Hepatocyte (in vitro differentiated cells): ENCODE measurements at regions not wholly inside any gene's neighbourhood (a gene's known extent, or its start where the extent isn't known, plus 50 kb on each side); places are given as distances from the start of the nearest gene placed in this dataset.

Experiments
- DNase-seq: peaks from one replicate; pipeline ENCODE4 v3.0.0-alpha.2; 2016; ENCODE audit warnings: low spot score
- H2AFZ ChIP-seq: fragments of 200-600 bp; sonication (generic); 2 replicates; pipeline ENCODE4 v1.6.0; 2016; ENCODE audit warnings: antibody characterized with exemption, mild to moderate bottlenecking
- H3K27ac ChIP-seq: fragments of 200-600 bp; sonication (generic); 2 replicates; pipeline ENCODE4 v1.5.1; 2016; ENCODE audit warnings: mild to moderate bottlenecking
- H3K27me3 ChIP-seq: fragments of 200-600 bp; sonication (generic); 2 replicates; pipeline ENCODE4 v1.6.1; 2016
- H3K36me3 ChIP-seq: fragments of 200-600 bp; sonication (generic); replicated peaks from 2 replicates; pipeline ENCODE4 v1.5.1; 2016; ENCODE audit warnings: low read depth; ENCODE audit not compliant: insufficient read depth
- H3K4me1 ChIP-seq: fragments of 200-600 bp; sonication (generic); 2 replicates; pipeline ENCODE4 v1.5.1; 2016; ENCODE audit warnings: mild to moderate bottlenecking, moderate library complexity; ENCODE audit not compliant: insufficient read depth
- H3K4me2 ChIP-seq: fragments of 200-600 bp; sonication (generic); 2 replicates; pipeline ENCODE4 v1.6.0; 2016
- H3K4me3 ChIP-seq: fragments of 200-600 bp; sonication (generic); 2 replicates; pipeline ENCODE4 v1.5.1; 2016; ENCODE audit warnings: mild to moderate bottlenecking
- H3K79me2 ChIP-seq: fragments of 200-600 bp; sonication (generic); 2 replicates; pipeline ENCODE4 v1.6.0; 2017; ENCODE audit warnings: mild to moderate bottlenecking
- H3K9me2 ChIP-seq: fragments of 200-600 bp; sonication (generic); replicated peaks from 2 replicates; pipeline ENCODE4 v1.6.0; 2017; ENCODE audit warnings: mild to moderate bottlenecking; ENCODE audit not compliant: insufficient read depth
- H3K9me3 ChIP-seq: fragments of 200-600 bp; sonication (generic); 2 replicates; pipeline ENCODE4 v1.5.1; 2016; ENCODE audit warnings: low read depth, mild to moderate bottlenecking
- H4K20me1 ChIP-seq: fragments of 200-600 bp; sonication (generic); 2 replicates; pipeline ENCODE4 v1.6.0; 2016; ENCODE audit warnings: mild to moderate bottlenecking; ENCODE audit not compliant: insufficient read depth, poor library complexity, severe bottlenecking
- EZH2 ChIP-seq: fragments of 200-600 bp; sonication (generic); IDR thresholded peaks from 2 replicates; pipeline ENCODE4 v1.6.1; 2016; ENCODE audit warnings: antibody characterized with exemption, mild to moderate bottlenecking, borderline replicate concordance
- EZH2phosphoT487 ChIP-seq: fragments of 200-600 bp; sonication (generic); IDR thresholded peaks from one replicate; pipeline ENCODE4 v1.6.1; 2018; ENCODE audit warnings: antibody characterized with exemption, mild to moderate bottlenecking, low read depth, moderate library complexity; ENCODE audit not compliant: unreplicated experiment, severe bottlenecking
- WGBS: methylation state at CpG from one replicate; pipeline ENCODE4 v1.1.6; 2016; ENCODE audit warnings: low lambda C conversion rate; ENCODE audit errors: missing lambda C conversion rate; 5-methylcytosine and 5-hydroxymethylcytosine counted together
- TF ChIP-seq, protein P1 (sequence below): fragments of 200-600 bp; sonication (generic); IDR thresholded peaks from 2 replicates; pipeline ENCODE4 v1.5.1; 2016; ENCODE audit warnings: antibody characterized with exemption, mild to moderate bottlenecking; ENCODE audit not compliant: poor library complexity

DNA sequence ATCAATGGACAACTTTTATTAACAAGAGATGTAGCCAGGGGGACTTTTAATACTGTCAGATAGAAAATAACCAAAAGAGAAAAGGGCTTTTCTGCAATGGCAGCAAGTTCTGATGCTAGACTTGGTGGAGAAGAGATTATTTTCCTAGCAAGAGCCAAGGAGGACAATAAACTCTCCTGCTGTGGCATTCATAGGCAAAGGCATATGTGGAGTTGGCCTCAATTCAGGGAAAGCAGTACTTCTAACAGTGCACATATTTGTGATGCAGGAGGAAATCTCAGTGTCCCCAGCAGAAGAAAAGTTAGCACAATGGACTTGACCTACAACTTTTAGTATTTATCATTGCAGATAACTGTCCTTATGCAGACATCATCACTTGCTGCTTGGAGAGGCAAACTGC is 75.1 kb upstream of the GRIK1 start:
- DNase-seq: no peak
- TF ChIP-seq EZH2phosphoT487: no peak
- TF ChIP-seq, protein P1, sequence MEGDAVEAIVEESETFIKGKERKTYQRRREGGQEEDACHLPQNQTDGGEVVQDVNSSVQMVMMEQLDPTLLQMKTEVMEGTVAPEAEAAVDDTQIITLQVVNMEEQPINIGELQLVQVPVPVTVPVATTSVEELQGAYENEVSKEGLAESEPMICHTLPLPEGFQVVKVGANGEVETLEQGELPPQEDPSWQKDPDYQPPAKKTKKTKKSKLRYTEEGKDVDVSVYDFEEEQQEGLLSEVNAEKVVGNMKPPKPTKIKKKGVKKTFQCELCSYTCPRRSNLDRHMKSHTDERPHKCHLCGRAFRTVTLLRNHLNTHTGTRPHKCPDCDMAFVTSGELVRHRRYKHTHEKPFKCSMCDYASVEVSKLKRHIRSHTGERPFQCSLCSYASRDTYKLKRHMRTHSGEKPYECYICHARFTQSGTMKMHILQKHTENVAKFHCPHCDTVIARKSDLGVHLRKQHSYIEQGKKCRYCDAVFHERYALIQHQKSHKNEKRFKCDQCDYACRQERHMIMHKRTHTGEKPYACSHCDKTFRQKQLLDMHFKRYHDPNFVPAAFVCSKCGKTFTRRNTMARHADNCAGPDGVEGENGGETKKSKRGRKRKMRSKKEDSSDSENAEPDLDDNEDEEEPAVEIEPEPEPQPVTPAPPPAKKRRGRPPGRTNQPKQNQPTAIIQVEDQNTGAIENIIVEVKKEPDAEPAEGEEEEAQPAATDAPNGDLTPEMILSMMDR: no peak

DNA sequence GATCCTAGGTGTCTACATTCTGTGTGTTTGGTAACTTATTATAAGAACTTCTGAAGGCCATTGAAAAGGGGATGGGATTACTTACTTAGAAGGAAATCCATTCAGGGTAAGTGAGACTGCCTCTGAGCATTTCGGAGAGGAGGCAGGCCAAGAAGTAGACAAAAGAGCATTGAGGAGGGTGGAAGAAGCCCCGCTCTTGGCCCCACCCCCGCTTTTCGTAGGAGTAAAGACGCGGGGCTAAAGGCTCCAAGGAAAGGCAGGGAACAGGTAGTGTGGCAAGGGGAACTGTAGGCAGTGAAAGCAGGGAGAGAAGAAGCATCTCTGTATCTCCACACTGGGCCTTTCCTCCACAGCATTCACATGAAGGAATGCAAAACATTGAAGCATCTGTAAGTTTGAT is 51.8 kb upstream of the GRIK1 start:
- no peak overlapping the region for H3K27ac ChIP-seq
- DNase-seq: no peak
- no peaks in the 10 kb centered on the region for H3K9me3 ChIP-seq
- no peaks in the 10 kb centered on the region for H3K79me2 ChIP-seq
- no peak overlapping the region for H2AFZ ChIP-seq
- no peaks in the 10 kb centered on the region for H3K27me3 ChIP-seq
- no peak overlapping the region for H3K4me2 ChIP-seq
- H4K20me1 ChIP-seq: no peaks in the 10 kb centered on the region
- 62% methylated on average over 6 of the region's 6 CpGs for WGBS
- no peak overlapping the region for H3K4me3 ChIP-seq
- TF ChIP-seq EZH2 (no peak), EZH2phosphoT487 (no peak)
- TF ChIP-seq, protein P1: no peak
- H3K4me1 ChIP-seq: no peaks in the 10 kb centered on the region
- H3K36me3 ChIP-seq: no peaks in the 10 kb centered on the region
- H3K9me2 ChIP-seq: no peaks in the 10 kb centered on the region

More for the DNA sequence above, 75.1 kb upstream of the GRIK1 start:
- no peak overlapping the region for H3K4me2 ChIP-seq
- H3K27ac ChIP-seq: no peak overlapping the region
- no peak overlapping the region for H2AFZ ChIP-seq
- no peaks in the 10 kb centered on the region for H3K4me1 ChIP-seq
- H3K79me2 ChIP-seq: no peaks in the 10 kb centered on the region
- no peaks in the 10 kb centered on the region for H3K27me3 ChIP-seq
- no peaks in the 10 kb centered on the region for H3K36me3 ChIP-seq
- no peaks in the 10 kb centered on the region for H3K9me3 ChIP-seq
- H3K9me2 ChIP-seq: no peaks in the 10 kb centered on the region
- H4K20me1 ChIP-seq: no peaks in the 10 kb centered on the region
- H3K4me3 ChIP-seq: no peak overlapping the region

DNA sequence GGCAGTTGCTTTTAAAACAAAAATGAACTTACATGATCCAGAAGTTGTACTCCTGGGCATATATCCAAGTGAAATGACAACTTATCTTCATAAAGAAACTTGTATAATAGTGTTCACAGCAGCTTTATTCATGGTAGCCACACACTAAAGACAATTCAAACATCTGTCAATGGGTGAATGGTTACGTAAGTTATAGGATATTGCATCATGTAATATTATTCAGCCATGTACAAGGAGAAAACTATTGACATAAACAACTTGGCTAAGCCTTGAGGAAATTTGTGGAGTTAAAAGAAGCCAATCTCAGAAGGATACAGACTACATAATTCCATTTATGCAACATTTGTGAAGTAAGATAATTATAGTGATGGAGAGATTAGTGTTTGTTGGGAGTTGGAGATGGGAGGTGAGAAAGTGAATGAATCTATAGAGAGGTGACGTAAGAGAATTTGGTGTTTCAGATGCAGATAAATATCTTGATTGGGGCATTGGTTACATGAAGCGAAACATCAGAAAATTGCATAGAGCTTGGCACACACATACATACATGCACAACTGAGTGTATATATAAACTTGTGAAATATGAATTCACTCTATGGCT is 49.9 kb upstream of the GRIK1 start:
- no peaks in the 10 kb centered on the region for H3K9me2 ChIP-seq
- H4K20me1 ChIP-seq: no peaks in the 10 kb centered on the region
- no peak for DNase-seq
- no peak overlapping the region for H2AFZ ChIP-seq
- 98% methylated on average over 3 of the region's 3 CpGs for WGBS
- no peaks in the 10 kb centered on the region for H3K36me3 ChIP-seq
- H3K27ac ChIP-seq: no peak overlapping the region
- H3K4me3 ChIP-seq: no peak overlapping the region
- TF ChIP-seq EZH2 (no peak), EZH2phosphoT487 (no peak)
- TF ChIP-seq, protein P1: no peak
- no peaks in the 10 kb centered on the region for H3K27me3 ChIP-seq
- H3K4me1 ChIP-seq: no peaks in the 10 kb centered on the region
- H3K4me2 ChIP-seq: no peak overlapping the region
- H3K9me3 ChIP-seq: no peaks in the 10 kb centered on the region
- H3K79me2 ChIP-seq: no peaks in the 10 kb centered on the region
